ENCODE measurements at regions not wholly inside any gene's neighbourhood (a gene's known extent, or its start where the extent isn't known, plus 50 kb on each side); places are given as distances from the start of the nearest gene placed in this dataset.

GRCh38 chr6:169933839-169934698 lies 182.6 kb downstream of the ERMARD start:
- TF ChIP-seq CTCF (conservative IDR thresholded peaks at IDR 0.05) (no peak), ZFX (IDR thresholded peaks at IDR 0.05) (0 out of 2 replicates have a peak, but pooled peaks have one; percentile 12)
- H3K27ac ChIP-seq: peak overlapping the region; percentile 71

- H3K27ac ChIP-seq: peak overlapping the region; percentile 71
- TF ChIP-seq CTCF (conservative IDR thresholded peaks at IDR 0.05): no peak
- no peak for TF ChIP-seq ZFX (IDR thresholded peaks at IDR 0.05)
Observed at GRCh38 chr6:169933251-169933821, 181.9 kb downstream of the ERMARD start.

GRCh38 chr6:169932491-169932890 lies 181.1 kb downstream of the ERMARD start:
- no peak for TF ChIP-seq ZFX (IDR thresholded peaks at IDR 0.05)
- TF ChIP-seq CTCF (conservative IDR thresholded peaks at IDR 0.05): no peak
- no peak overlapping the region; the same call in 1 of the 2 replicates for H3K27ac ChIP-seq

GRCh38 chr6:169931261-169931660 lies 179.8 kb downstream of the ERMARD start:
- H3K27ac ChIP-seq: peak overlapping the region; percentile 29; the same call in 1 of the 2 replicates
- TF ChIP-seq ZFX (IDR thresholded peaks at IDR 0.05): no peak
- TF ChIP-seq CTCF (conservative IDR thresholded peaks at IDR 0.05): no peak

GRCh38 chr6:169930799-169931198 lies 179.4 kb downstream of the ERMARD start:
- TF ChIP-seq ZFX (IDR thresholded peaks at IDR 0.05): no peak
- no peak for TF ChIP-seq CTCF (conservative IDR thresholded peaks at IDR 0.05)

GRCh38 chr6:169927711-169928110 lies 176.3 kb downstream of the ERMARD start:
- TF ChIP-seq CTCF (conservative IDR thresholded peaks at IDR 0.05) (no peak), ZFX (IDR thresholded peaks at IDR 0.05) (no peak)
- no peak overlapping the region for H3K27ac ChIP-seq

More at GRCh38 chr6:169930799-169931198, 179.4 kb downstream of the ERMARD start:
- H3K27ac ChIP-seq: peak overlapping the region; percentile 29; the same call in 1 of the 2 replicates

Measured in C4-2B (cell line).